Left lung (tissue), 4 donors: ENCODE measurements at regions not wholly inside any gene's neighbourhood (a gene's known extent, or its start where the extent isn't known, plus 50 kb on each side); places are given as distances from the start of the nearest gene placed in this dataset.

Source experiments
- ATAC-seq: fragments of 200-7000 bp; cut with Tn5 transposase; one replicate; pipeline ENCODE4 v1.9.1; 2020; ENCODE audit warnings: moderate library complexity
- DNase-seq, 4 donors: peaks; one replicate each; pipeline ENCODE4 v3.0.0-alpha.2; 2013 to 2020
- H3K27ac ChIP-seq, 2 donors: fragments of 200-600 bp; sonication (generic) in 1 of 2; one replicate each; pipeline versions ENCODE4 v1.5.0 to v1.8.0; 2020 to 2021
- H3K27me3 ChIP-seq, 2 donors: fragments of 200-600 bp; sonication (generic) in 1 of 2; one replicate each; pipeline versions ENCODE4 v1.5.0 to v1.8.0; 2020 to 2021
- H3K36me3 ChIP-seq, 2 donors: fragments of 200-600 bp; sonication (generic) in 1 of 2; one replicate each; pipeline versions ENCODE4 v1.5.0 to v1.8.0; 2020 to 2021
- H3K4me1 ChIP-seq, 2 donors: fragments of 200-600 bp; one replicate each; pipeline ENCODE4 v1.8.0; 2021
- H3K4me3 ChIP-seq, 2 donors: fragments of 200-600 bp; sonication (generic) in 1 of 2; one replicate each; pipeline versions ENCODE4 v1.5.0 to v1.8.0; 2020 to 2021; ENCODE audit warnings: mild to moderate bottlenecking in 1 of 2
- H3K9me3 ChIP-seq, 2 donors: fragments of 200-600 bp; sonication (generic) in 1 of 2; one replicate each; pipeline versions ENCODE4 v1.5.0 to v1.8.0; 2020 to 2021
- CTCF ChIP-seq, 2 donors: fragments of 200-600 bp; sonication (generic) in 1 of 2; IDR thresholded peaks; one replicate each; pipeline versions ENCODE4 v1.5.0 to v1.8.0; 2021; ENCODE audit warnings: antibody characterized with exemption in 2 of 2
- intact Hi-C, 2 donors: fragments of 100-400 bp; cut with DNase I; formaldehyde crosslinking; loops; one replicate each; pipeline versions ENCODE4 v1.11.2 to v1.14.2; 2022
- donor health status: DM: no; HTN: yes; CAD: no.
- donor health status: DM: no; HTN: no; CAD: no.

GRCh38 chr3:132267391-132267993, 49.7 kb upstream of the ACP3 start:
- no peaks in the 10 kb centered on the region for H3K4me1 ChIP-seq
- intact Hi-C loops = no loop called here
- H3K27me3 ChIP-seq = no peaks in the 10 kb centered on the region
- H3K36me3 ChIP-seq = no peaks in the 10 kb centered on the region
- TF ChIP-seq CTCF (IDR thresholded peaks at IDR 0.05) = no peak
- no peak overlapping the region for H3K27ac ChIP-seq
- no peak overlapping the region for H3K4me3 ChIP-seq
- H3K9me3 ChIP-seq = no peaks in the 10 kb centered on the region
- no peak for ATAC-seq
- no peak for DNase-seq
